Mesendoderm (in vitro differentiated cells): ENCODE measurements at regions not wholly inside any gene's neighbourhood (a gene's known extent, or its start where the extent isn't known, plus 50 kb on each side); places are given as distances from the start of the nearest gene placed in this dataset.

Experiments used
- DNase-seq: peaks from one replicate; pipeline ENCODE4 v3.0.0; 2013
- H2AK5ac ChIP-seq: 2 replicates; pipeline ENCODE4 v1.6.1; 2013; ENCODE audit warnings: low read length, inconsistent platforms
- H2BK120ac ChIP-seq: 2 replicates; pipeline ENCODE4 v1.6.1; 2013; ENCODE audit warnings: low read depth, mild to moderate bottlenecking, low read length, moderate library complexity, mixed read lengths
- H2BK15ac ChIP-seq: replicated peaks from 2 replicates; pipeline ENCODE4 v1.6.1; 2013; ENCODE audit warnings: low read depth, mild to moderate bottlenecking, moderate library complexity
- H2BK5ac ChIP-seq: 2 replicates; pipeline ENCODE4 v1.6.1; 2013; ENCODE audit warnings: low read length, inconsistent platforms
- H3K18ac ChIP-seq: 2 replicates; pipeline ENCODE4 v1.6.1; 2013; ENCODE audit warnings: mild to moderate bottlenecking, low read length, mixed read lengths
- H3K23ac ChIP-seq: one replicate; pipeline ENCODE4 v1.6.1; 2013; ENCODE audit warnings: low read length
- H3K27ac ChIP-seq: 2 replicates; pipeline ENCODE4 v1.5.1; 2013; ENCODE audit warnings: low read depth, mild to moderate bottlenecking, inconsistent platforms, low read length, moderate library complexity
- H3K27me3 ChIP-seq: 2 replicates; pipeline ENCODE4 v1.6.1; 2013; ENCODE audit warnings: low read length, control low read depth, mild to moderate bottlenecking, inconsistent platforms; ENCODE audit not compliant: insufficient read depth, poor library complexity
- H3K36me3 ChIP-seq: 2 replicates; pipeline ENCODE4 v1.6.1; 2013; ENCODE audit warnings: low read length, inconsistent platforms; ENCODE audit not compliant: control insufficient read depth, insufficient read depth
- H3K4ac ChIP-seq: one replicate; pipeline ENCODE4 v1.6.1; 2013; ENCODE audit warnings: low read depth, mild to moderate bottlenecking, low read length, moderate library complexity
- H3K4me1 ChIP-seq: 2 replicates; pipeline ENCODE4 v1.6.1; 2013; ENCODE audit warnings: low read depth, low read length, inconsistent platforms; ENCODE audit not compliant: control insufficient read depth
- H3K4me2 ChIP-seq: 2 replicates; pipeline ENCODE4 v1.6.1; 2013; ENCODE audit warnings: low read length
- H3K4me3 ChIP-seq: 2 replicates; pipeline ENCODE4 v1.5.1; 2013; ENCODE audit warnings: mild to moderate bottlenecking, low read length
- H3K56ac ChIP-seq: one replicate; pipeline ENCODE4 v1.6.1; 2013; ENCODE audit warnings: low read length
- H3K79me1 ChIP-seq: 2 replicates; pipeline ENCODE4 v1.6.1; 2013; ENCODE audit warnings: low read length, inconsistent platforms
- H3K79me2 ChIP-seq: 2 replicates; pipeline ENCODE4 v1.6.1; 2013; ENCODE audit warnings: mild to moderate bottlenecking, low read length; ENCODE audit not compliant: control insufficient read depth, insufficient read depth
- H3K9ac ChIP-seq: 2 replicates; pipeline ENCODE4 v1.6.1; 2013; ENCODE audit warnings: low read length, inconsistent platforms
- H4K5ac ChIP-seq: one replicate; pipeline ENCODE4 v1.6.1; 2013; ENCODE audit warnings: low read length
- H4K8ac ChIP-seq: one replicate; pipeline ENCODE4 v1.6.1; 2013; ENCODE audit warnings: low read depth, mild to moderate bottlenecking, control low read depth, low read length, moderate library complexity
- WGBS: extraction: QIAGEN DNeasy Blood & Tissue Kit; methylation state at CpG from one replicate; pipeline ENCODE4 v1.1.7; 2013; ENCODE audit warnings: low lambda C conversion rate, missing lambda C conversion rate; ENCODE audit not compliant: insufficient coverage; ENCODE audit errors: extremely low coverage; 5-methylcytosine and 5-hydroxymethylcytosine counted together

DNA sequence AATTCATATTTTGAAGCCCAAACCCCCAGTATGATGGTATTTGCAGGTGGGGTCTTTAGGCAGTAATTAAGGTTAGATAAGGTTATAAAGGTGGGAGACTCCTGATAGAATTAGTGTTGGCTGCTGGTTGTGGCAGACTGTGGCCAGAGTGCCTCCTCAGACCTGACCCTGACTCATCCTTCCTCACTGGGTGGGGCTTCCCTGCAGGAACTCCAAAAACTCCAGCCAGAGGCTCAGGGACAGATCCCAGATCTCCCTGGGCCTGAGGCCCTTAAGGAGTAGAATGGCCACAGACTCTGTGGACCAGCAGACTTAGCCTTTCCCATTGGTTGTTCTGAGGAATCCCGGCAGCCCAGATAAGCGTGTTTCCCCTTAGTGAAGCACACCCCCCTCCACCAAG, 463.0 kb upstream of the CPEB2 start:
- no peaks in the 10 kb centered on the region for H3K4me1 ChIP-seq
- WGBS = no CpG with 5 or more reads among the region's 2 CpGs
- H3K27ac ChIP-seq = no peak overlapping the region
- no peak overlapping the region for H2AK5ac ChIP-seq
- no peak overlapping the region for H3K56ac ChIP-seq
- H3K4ac ChIP-seq = no peak overlapping the region
- H3K79me2 ChIP-seq = no peaks in the 10 kb centered on the region
- H2BK15ac ChIP-seq = no peak overlapping the region
- H3K4me2 ChIP-seq = no peak overlapping the region
- H3K23ac ChIP-seq = no peak overlapping the region
- no peak overlapping the region for H2BK5ac ChIP-seq
- DNase-seq = no peak
- H4K5ac ChIP-seq = no peak overlapping the region
- H3K27me3 ChIP-seq = no peaks in the 10 kb centered on the region
- no peak overlapping the region for H3K18ac ChIP-seq
- no peak overlapping the region for H4K8ac ChIP-seq
- no peak overlapping the region for H2BK120ac ChIP-seq
- no peaks in the 10 kb centered on the region for H3K79me1 ChIP-seq
- H3K4me3 ChIP-seq = no peak overlapping the region
- no peaks in the 10 kb centered on the region for H3K36me3 ChIP-seq
- no peak overlapping the region for H3K9ac ChIP-seq

DNA sequence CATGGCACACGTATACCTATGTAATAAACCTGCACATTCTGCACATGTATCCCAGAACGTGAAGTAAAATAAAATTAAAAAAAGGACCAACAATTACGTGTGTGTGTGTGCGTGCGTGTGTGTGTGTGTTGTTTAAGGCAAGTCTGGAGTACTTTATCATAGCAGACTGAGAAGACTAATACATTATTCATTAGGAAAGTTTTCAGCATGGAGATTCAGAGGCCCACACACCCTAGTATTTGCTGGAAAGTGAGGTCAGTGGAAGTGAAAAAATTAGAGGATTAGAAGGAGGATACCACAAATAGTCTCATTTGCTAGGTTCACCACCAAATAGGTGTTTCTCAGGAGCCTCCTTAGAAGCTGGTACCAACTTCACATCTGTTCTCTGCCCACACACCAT, 457.1 kb upstream of the CPEB2 start:
- Histone ChIP-seq H3K4me2 (no peak overlapping the region), H3K9ac (no peak overlapping the region), H3K79me1 (no peaks in the 10 kb centered on the region), H3K4me1 (no peaks in the 10 kb centered on the region), H4K5ac (no peak overlapping the region), H3K27me3 (no peaks in the 10 kb centered on the region), H3K36me3 (no peaks in the 10 kb centered on the region), H3K4me3 (no peak overlapping the region), H2AK5ac (no peak overlapping the region), H3K4ac (no peak overlapping the region), H3K79me2 (no peaks in the 10 kb centered on the region), H2BK5ac (no peak overlapping the region), H3K56ac (no peak overlapping the region), H4K8ac (no peak overlapping the region), H3K18ac (no peak overlapping the region), H2BK120ac (no peak overlapping the region), H3K23ac (no peak overlapping the region), H3K27ac (no peak overlapping the region), H2BK15ac (no peak overlapping the region)
- WGBS = no CpG with 5 or more reads among the region's 5 CpGs
- no peak for DNase-seq

DNA sequence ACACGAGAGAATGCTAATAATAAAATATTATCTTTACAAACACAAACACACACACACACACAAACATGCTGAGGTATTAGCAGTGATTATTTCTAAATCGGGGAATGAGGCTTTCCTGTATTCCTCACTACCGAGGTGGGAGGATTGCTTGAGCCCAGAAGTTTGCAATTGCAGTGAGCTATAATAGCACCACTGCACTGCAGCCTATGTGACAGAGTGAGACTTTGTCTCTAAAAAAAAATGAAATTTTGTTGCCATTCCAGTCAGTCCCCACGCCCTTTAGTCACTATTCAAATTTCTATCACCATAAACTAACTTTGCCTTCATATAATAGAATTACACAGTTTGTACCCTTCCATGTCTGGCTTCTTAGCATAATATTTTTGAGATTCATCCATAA, 456.5 kb upstream of the CPEB2 start:
- Histone ChIP-seq H3K23ac (no peak overlapping the region), H3K36me3 (no peaks in the 10 kb centered on the region), H3K4me3 (no peak overlapping the region), H2BK5ac (no peak overlapping the region), H3K56ac (no peak overlapping the region), H3K79me2 (no peaks in the 10 kb centered on the region), H2BK15ac (no peak overlapping the region), H3K4ac (no peak overlapping the region), H2BK120ac (no peak overlapping the region), H4K5ac (no peak overlapping the region), H3K79me1 (no peaks in the 10 kb centered on the region), H2AK5ac (no peak overlapping the region), H3K9ac (no peak overlapping the region), H3K18ac (no peak overlapping the region), H4K8ac (no peak overlapping the region), H3K27me3 (no peaks in the 10 kb centered on the region), H3K4me1 (no peaks in the 10 kb centered on the region), H3K27ac (no peak overlapping the region), H3K4me2 (no peak overlapping the region)
- DNase-seq = no peak
- no CpG with 5 or more reads among the region's 4 CpGs for WGBS

DNA sequence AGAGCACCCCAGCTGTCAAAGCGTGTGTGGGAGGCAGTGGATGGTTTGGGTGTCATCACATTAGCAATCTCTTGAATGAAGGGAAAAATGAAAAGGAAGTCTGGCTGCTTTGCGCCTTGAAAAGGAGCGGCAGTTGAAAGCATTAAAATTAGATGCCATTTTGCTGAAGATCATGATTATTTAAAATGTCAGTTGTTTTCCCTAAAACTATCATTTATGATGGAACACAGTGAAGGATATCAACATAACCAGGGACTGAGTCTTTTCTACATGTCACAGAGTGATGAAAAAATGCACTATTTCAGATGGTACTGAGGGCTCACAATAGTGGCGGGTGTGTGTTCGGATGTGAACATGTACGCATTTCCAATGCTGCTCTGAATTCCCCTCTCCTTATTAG, 450.2 kb upstream of the CPEB2 start:
- no peak overlapping the region for H3K4ac ChIP-seq
- no peaks in the 10 kb centered on the region for H3K4me1 ChIP-seq
- H3K27ac ChIP-seq = no peak overlapping the region
- H3K79me1 ChIP-seq = no peaks in the 10 kb centered on the region
- no peaks in the 10 kb centered on the region for H3K36me3 ChIP-seq
- no peak overlapping the region for H2BK5ac ChIP-seq
- no peak overlapping the region for H2AK5ac ChIP-seq
- H4K8ac ChIP-seq = no peak overlapping the region
- H3K4me3 ChIP-seq = no peak overlapping the region
- no peak overlapping the region for H3K23ac ChIP-seq
- no peak overlapping the region for H2BK15ac ChIP-seq
- H3K27me3 ChIP-seq = no peaks in the 10 kb centered on the region
- no peaks in the 10 kb centered on the region for H3K79me2 ChIP-seq
- H2BK120ac ChIP-seq = no peak overlapping the region
- DNase-seq = no peak
- no peak overlapping the region for H4K5ac ChIP-seq
- no CpG with 5 or more reads among the region's 6 CpGs for whole genome bisulfite sequencing
- no peak overlapping the region for H3K56ac ChIP-seq
- H3K9ac ChIP-seq = no peak overlapping the region
- no peak overlapping the region for H3K4me2 ChIP-seq
- H3K18ac ChIP-seq = no peak overlapping the region

DNA sequence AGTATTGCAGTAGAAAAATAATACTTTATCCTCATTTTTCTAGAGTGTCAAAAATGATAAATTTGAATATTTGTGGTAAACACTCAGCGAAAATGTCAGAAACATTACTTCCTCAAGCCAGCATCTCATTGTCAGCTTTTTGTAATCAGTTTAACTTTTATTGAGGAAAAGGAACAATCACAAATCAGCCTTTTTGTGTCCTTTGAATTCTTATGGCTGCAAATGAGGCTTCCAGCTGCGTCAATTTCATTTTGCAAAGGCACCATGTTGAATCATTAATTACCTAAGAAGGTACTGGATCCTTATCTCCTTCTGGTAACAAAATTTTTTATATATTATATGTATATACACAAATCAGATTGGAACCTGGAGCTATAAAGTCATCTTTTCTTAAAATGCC, 442.6 kb upstream of the CPEB2 start:
- Histone ChIP-seq H2BK5ac (no peak overlapping the region), H3K4me2 (no peak overlapping the region), H3K23ac (no peak overlapping the region), H3K79me1 (no peaks in the 10 kb centered on the region), H2BK15ac (no peak overlapping the region), H3K27me3 (no peaks in the 10 kb centered on the region), H3K4me3 (no peak overlapping the region), H3K18ac (no peak overlapping the region), H3K79me2 (no peaks in the 10 kb centered on the region), H2BK120ac (no peak overlapping the region), H3K27ac (no peak overlapping the region), H3K9ac (no peak overlapping the region), H3K4ac (no peak overlapping the region), H3K56ac (no peak overlapping the region), H4K5ac (no peak overlapping the region), H4K8ac (no peak overlapping the region), H3K36me3 (no peaks in the 10 kb centered on the region), H3K4me1 (no peaks in the 10 kb centered on the region), H2AK5ac (no peak overlapping the region)
- no CpG with 5 or more reads among the region's 2 CpGs for WGBS
- DNase-seq = no peak

DNA sequence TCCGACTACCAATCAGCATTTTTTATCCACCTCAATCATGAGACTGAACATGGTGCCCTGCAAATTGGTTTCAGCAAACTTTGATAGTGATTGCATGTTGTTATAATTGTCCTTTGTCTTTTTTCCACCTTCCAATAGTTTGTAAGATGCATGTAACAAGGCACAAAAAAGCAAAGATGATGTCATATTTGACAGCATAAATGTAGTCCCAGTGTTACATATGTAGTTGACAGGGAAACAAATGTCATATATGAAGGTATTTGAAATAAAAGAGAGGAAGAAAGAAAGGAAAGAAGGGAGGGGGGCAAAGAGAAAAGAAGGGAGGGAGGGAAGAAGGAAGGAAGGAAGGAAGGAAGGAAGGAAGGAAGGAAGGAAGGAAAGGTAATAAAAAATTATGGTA, 441.7 kb upstream of the CPEB2 start:
- Histone ChIP-seq H3K4ac (no peak overlapping the region), H3K4me2 (no peak overlapping the region), H3K79me1 (no peaks in the 10 kb centered on the region), H3K27ac (no peak overlapping the region), H4K5ac (no peak overlapping the region), H3K79me2 (no peaks in the 10 kb centered on the region), H3K18ac (no peak overlapping the region), H3K36me3 (no peaks in the 10 kb centered on the region), H3K4me1 (no peaks in the 10 kb centered on the region), H4K8ac (no peak overlapping the region), H2BK5ac (no peak overlapping the region), H2AK5ac (no peak overlapping the region), H2BK120ac (no peak overlapping the region), H3K4me3 (no peak overlapping the region), H2BK15ac (no peak overlapping the region), H3K27me3 (no peaks in the 10 kb centered on the region), H3K56ac (no peak overlapping the region), H3K23ac (no peak overlapping the region), H3K9ac (no peak overlapping the region)
- DNase-seq = no peak
- WGBS = no CpG with 5 or more reads among the region's 1 CpG
